SKM-1 (cell line): ENCODE measurements at regions not wholly inside any gene's neighbourhood (a gene's known extent, or its start where the extent isn't known, plus 50 kb on each side); places are given as distances from the start of the nearest gene placed in this dataset.

Experiments
- DNase-seq: peaks from one replicate; lab custom pipeline; 2025; ENCODE audit not compliant: unreplicated experiment; lab: John Stamatoyannopoulos, UW

- DNase-seq: no peak
Measured at GRCh38 chr12:107318806-107319532, 225.6 kb upstream of the CRY1 start.

GRCh38 chr12:107319533-107320032 is 226.2 kb upstream of the CRY1 start:
- no peak for DNase-seq

- no peak for DNase-seq
Measured at GRCh38 chr12:107320033-107320928, 226.9 kb upstream of the CRY1 start.

- no peak for DNase-seq
Measured at GRCh38 chr12:107320929-107321631, 227.7 kb upstream of the CRY1 start.

- no peak for DNase-seq
Measured at GRCh38 chr12:107322063-107322462, 228.7 kb upstream of the CRY1 start.

- DNase-seq: no peak
Measured at GRCh38 chr12:107325075-107325608, 231.8 kb upstream of the CRY1 start.

GRCh38 chr12:107326237-107326636 is 232.9 kb upstream of the CRY1 start:
- no peak for DNase-seq

GRCh38 chr12:107327651-107328182 is 234.4 kb upstream of the CRY1 start:
- DNase-seq: no peak

- DNase-seq: no peak
Measured at GRCh38 chr12:107328442-107329133, 235.2 kb upstream of the CRY1 start.

GRCh38 chr12:107329569-107330324 is 236.4 kb upstream of the CRY1 start:
- no peak for DNase-seq

GRCh38 chr12:107330831-107331431 is 237.6 kb upstream of the CRY1 start:
- no peak for DNase-seq

GRCh38 chr12:107331471-107331870 is 238.1 kb upstream of the CRY1 start:
- DNase-seq: no peak

GRCh38 chr12:107331912-107332311 is 238.6 kb upstream of the CRY1 start:
- DNase-seq: no peak

- DNase-seq: no peak
Measured at GRCh38 chr12:107332743-107333142, 239.4 kb upstream of the CRY1 start.

GRCh38 chr12:107335802-107336570 is 242.6 kb upstream of the CRY1 start:
- DNase-seq: no peak

GRCh38 chr12:107336695-107337094 is 243.3 kb upstream of the CRY1 start:
- no peak for DNase-seq

- DNase-seq: no peak
Measured at GRCh38 chr12:107337346-107338095, 244.2 kb upstream of the CRY1 start.

GRCh38 chr12:107339487-107339886 is 246.1 kb upstream of the CRY1 start:
- no peak for DNase-seq
